ENCODE measurements at regions not wholly inside any gene's neighbourhood (a gene's known extent, or its start where the extent isn't known, plus 50 kb on each side); places are given as distances from the start of the nearest gene placed in this dataset.

- TF ChIP-seq CTCF (IDR thresholded peaks at IDR 0.05) (no peak), POLR2A (IDR thresholded peaks at IDR 0.05) (no peak)
- H3K4me1 ChIP-seq = peaks cover 8% of the 10 kb centered on the region
- no peak for DNase-seq
- no peaks in the 10 kb centered on the region for H3K9me3 ChIP-seq
- 84% methylated on average over 7 of the region's 7 CpGs for WGBS, 2 donors
- H3K4me3 ChIP-seq = no peak overlapping the region
- no peak overlapping the region for H3K27ac ChIP-seq
- no peaks in the 10 kb centered on the region for H3K27me3 ChIP-seq
- intact Hi-C loops (cut with DNase I; ENCODE audit: low total_unique reads) = no loop called here
- H3K36me3 ChIP-seq (ENCODE audit: low read depth, missing control alignments) = no peaks in the 10 kb centered on the region
Observed at GRCh38 chr1:94643819-94644218, 102.3 kb upstream of the F3 start.

GRCh38 chr1:94642617-94643321 is 101.2 kb upstream of the F3 start:
- no peaks in the 10 kb centered on the region for H3K9me3 ChIP-seq
- 82 to 86% methylated on average over 6 of the region's 6 CpGs for WGBS, 2 donors
- intact Hi-C loops (cut with DNase I; ENCODE audit: low total_unique reads) = no loop called here
- H3K4me1 ChIP-seq = peaks cover under 1% of the 10 kb centered on the region
- no peak for TF ChIP-seq CTCF (IDR thresholded peaks at IDR 0.05)
- no peak for TF ChIP-seq POLR2A (IDR thresholded peaks at IDR 0.05)
- H3K27ac ChIP-seq = no peak overlapping the region
- H3K27me3 ChIP-seq = no peaks in the 10 kb centered on the region
- H3K4me3 ChIP-seq = no peak overlapping the region
- no peak for DNase-seq
- H3K36me3 ChIP-seq (ENCODE audit: low read depth, missing control alignments) = no peaks in the 10 kb centered on the region

GRCh38 chr1:94641990-94642389 is 100.4 kb upstream of the F3 start:
- intact Hi-C loops (cut with DNase I; ENCODE audit: low total_unique reads) = no loop called here
- 90 to 98% methylated on average over 6 of the region's 6 CpGs for WGBS, 2 donors
- Histone ChIP-seq H3K36me3 (ENCODE audit: low read depth, missing control alignments) (no peaks in the 10 kb centered on the region), H3K4me1 (no peaks in the 10 kb centered on the region), H3K4me3 (no peak overlapping the region), H3K27me3 (no peaks in the 10 kb centered on the region), H3K9me3 (no peaks in the 10 kb centered on the region), H3K27ac (no peak overlapping the region)
- DNase-seq = no peak
- no peak for TF ChIP-seq CTCF (IDR thresholded peaks at IDR 0.05)
- TF ChIP-seq POLR2A (IDR thresholded peaks at IDR 0.05) = no peak

- Histone ChIP-seq H3K9me3 (no peaks in the 10 kb centered on the region), H3K36me3 (ENCODE audit: low read depth, missing control alignments) (no peaks in the 10 kb centered on the region), H3K4me1 (peaks cover under 1% of the 10 kb centered on the region), H3K27me3 (no peaks in the 10 kb centered on the region), H3K4me3 (no peak overlapping the region), H3K27ac (no peak overlapping the region)
- WGBS, 2 donors = 95 to 98% methylated on average over 2 of the region's 2 CpGs
- DNase-seq = no peak
- intact Hi-C loops (cut with DNase I; ENCODE audit: low total_unique reads) = no loop called here
- TF ChIP-seq POLR2A (IDR thresholded peaks at IDR 0.05) (no peak), CTCF (IDR thresholded peaks at IDR 0.05) (no peak)
Observed at GRCh38 chr1:94640125-94640524, 98.6 kb upstream of the F3 start.

GRCh38 chr1:94637121-94637520 is 95.6 kb upstream of the F3 start:
- H3K27me3 ChIP-seq = no peaks in the 10 kb centered on the region
- no peak for TF ChIP-seq CTCF (IDR thresholded peaks at IDR 0.05)
- no peak for TF ChIP-seq POLR2A (IDR thresholded peaks at IDR 0.05)
- no peaks in the 10 kb centered on the region for H3K9me3 ChIP-seq
- H3K36me3 ChIP-seq (ENCODE audit: low read depth, missing control alignments) = no peaks in the 10 kb centered on the region
- no peak for DNase-seq
- H3K4me1 ChIP-seq = peaks cover 18% of the 10 kb centered on the region
- H3K4me3 ChIP-seq = no peak overlapping the region
- 91 to 96% methylated on average over 3 of the region's 3 CpGs for WGBS, 2 donors
- intact Hi-C loops (cut with DNase I; ENCODE audit: low total_unique reads) = no loop called here
- no peak overlapping the region for H3K27ac ChIP-seq

Measured in testis (tissue), 2 donors.